CD4-positive, CD25-positive, alpha-beta regulatory T cell (primary cell): ENCODE measurements at regions not wholly inside any gene's neighbourhood (a gene's known extent, or its start where the extent isn't known, plus 50 kb on each side); places are given as distances from the start of the nearest gene placed in this dataset.
"Not testable (repeated sequence)": the region's sequence is repeated elsewhere in the genome, so short reads cannot be mapped to it uniquely, and the experiment has no call there.

Experiments
- ATAC-seq, 2 donors: fragments of 150-1000 bp; cut with Tn5 transposase; one replicate each; pipeline ENCODE4 v1.10.0; 2021; ENCODE audit warnings: low read depth in 2 of 2, moderate number of reproducible peaks in 2 of 2, moderate library complexity in 1 of 2
- DNase-seq, 3 donors: peaks; one replicate each; pipeline versions ENCODE4 v3.0.0 to v3.0.0-alpha.2; 2012 to 2022; ENCODE audit warnings: mixed read lengths in 1 of 3
- H3K27ac ChIP-seq: one replicate; pipeline ENCODE4 v1.7.0; 2013; ENCODE audit warnings: mild to moderate bottlenecking, low read length; ENCODE audit not compliant: insufficient read depth, poor library complexity, severe bottlenecking
- H3K27me3 ChIP-seq: one replicate; pipeline ENCODE4 v1.7.0; 2013; ENCODE audit warnings: low read length; ENCODE audit not compliant: control insufficient read depth, insufficient read depth
- H3K36me3 ChIP-seq: one replicate; pipeline ENCODE4 v1.7.0; 2013; ENCODE audit warnings: mild to moderate bottlenecking, low read length, moderate library complexity; ENCODE audit not compliant: control insufficient read depth, insufficient read depth
- H3K4me1 ChIP-seq: 2 replicates; pipeline ENCODE4 v1.7.0; 2013; ENCODE audit warnings: mild to moderate bottlenecking, low read length; ENCODE audit not compliant: insufficient read depth, control insufficient read depth, poor library complexity, severe bottlenecking
- H3K4me3 ChIP-seq: one replicate; pipeline ENCODE4 v1.7.0; 2013; ENCODE audit warnings: low read depth, mild to moderate bottlenecking, low read length, moderate library complexity
- H3K9me3 ChIP-seq, 2 experiments: 1 replicate in 1 of 2; 2 replicates in 1 of 2; pipeline ENCODE4 v1.7.0; 2013; ENCODE audit warnings: low read length in 2 of 2, mild to moderate bottlenecking in 1 of 2, moderate library complexity in 1 of 2; ENCODE audit not compliant: control insufficient read depth in 2 of 2
- H3K27ac Mint-ChIP-seq, 3 donors: one replicate each; pipeline ENCODE4 v1.8.0; 2020 to 2022; ENCODE audit warnings: mild to moderate bottlenecking in 3 of 3, mixed read lengths in 3 of 3, moderate library complexity in 2 of 3
- H3K27me3 Mint-ChIP-seq: one replicate; pipeline ENCODE4 v1.8.0; 2022; ENCODE audit warnings: mild to moderate bottlenecking, mixed read lengths
- H3K36me3 Mint-ChIP-seq: one replicate; pipeline ENCODE4 v1.8.0; 2020; ENCODE audit warnings: mixed read lengths
- H3K4me1 Mint-ChIP-seq, 4 donors: one replicate each; pipeline ENCODE4 v1.8.0; 2020 to 2022; ENCODE audit warnings: mixed read lengths in 4 of 4, mild to moderate bottlenecking in 1 of 4
- H3K4me3 Mint-ChIP-seq, 4 donors: one replicate each; pipeline ENCODE4 v1.8.0; 2020 to 2022; ENCODE audit warnings: mild to moderate bottlenecking in 4 of 4, mixed read lengths in 4 of 4, moderate library complexity in 3 of 4
- H3K9me3 Mint-ChIP-seq, 7 donors: one replicate each; pipeline ENCODE4 v1.8.0; 2020 to 2022; ENCODE audit warnings: mixed read lengths in 7 of 7, mild to moderate bottlenecking in 3 of 7, moderate library complexity in 2 of 7

DNA sequence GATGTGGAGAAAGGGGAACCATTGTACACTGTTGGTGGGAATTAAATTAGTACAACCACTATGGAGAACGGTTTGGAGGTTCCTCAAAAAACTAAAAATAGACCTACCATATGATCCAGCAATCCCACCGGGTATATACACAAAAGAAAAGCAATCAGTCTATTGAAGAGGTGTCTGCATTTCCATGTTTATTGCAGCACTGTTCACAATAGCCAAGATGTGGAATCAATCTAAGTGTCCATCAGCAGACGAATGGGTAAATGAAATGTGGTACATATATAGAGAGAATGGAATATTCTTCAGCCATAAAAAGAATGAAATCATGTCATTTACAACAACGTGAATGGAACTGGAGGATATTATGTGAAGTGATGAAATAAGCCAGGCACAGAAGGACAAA, 208.1 kb downstream of the TRIML1 start:
- Histone ChIP-seq H3K4me1 (no peaks in the 10 kb centered on the region), H3K9me3 (no peaks in the 10 kb centered on the region), H3K4me3 (no peak overlapping the region), H3K27ac (no peak overlapping the region), H3K27me3 (no peaks in the 10 kb centered on the region), H3K36me3 (no peaks in the 10 kb centered on the region)
- Mint-ChIP-seq H3K36me3 (no peaks in the 10 kb centered on the region), H3K9me3 (peaks cover 2 to 14% (median 8%) of the 10 kb centered on the region in 7 donors), H3K27ac (no peak overlapping the region), H3K27me3 (no peaks in the 10 kb centered on the region), H3K4me3 (no peak overlapping the region), H3K4me1 (no peaks in the 10 kb centered on the region)
- no peak for ATAC-seq
- DNase-seq, result no peak

GRCh38 chr4:188349569-188349968, 210.3 kb downstream of the TRIML1 start:
- not testable (repeated sequence) for H3K36me3 ChIP-seq, H3K27ac Mint-ChIP-seq, H3K4me3 Mint-ChIP-seq, DNase-seq, H3K4me1 ChIP-seq, H3K27ac ChIP-seq, ATAC-seq, H3K36me3 Mint-ChIP-seq, H3K27me3 ChIP-seq, H3K27me3 Mint-ChIP-seq, H3K9me3 ChIP-seq, H3K4me3 ChIP-seq, H3K4me1 Mint-ChIP-seq
- H3K9me3 Mint-ChIP-seq, result peaks cover 2 to 14% (median 8%) of the 10 kb centered on the region in 7 donors

- H3K27me3 ChIP-seq, result no peaks in the 10 kb centered on the region
- H3K4me1 Mint-ChIP-seq, result no peaks in the 10 kb centered on the region
- no peaks in the 10 kb centered on the region for H3K4me1 ChIP-seq
- H3K36me3 ChIP-seq, result no peaks in the 10 kb centered on the region
- H3K9me3 ChIP-seq, result no peaks in the 10 kb centered on the region
- no peaks in the 10 kb centered on the region for H3K27me3 Mint-ChIP-seq
- H3K36me3 Mint-ChIP-seq, result no peaks in the 10 kb centered on the region
- no peak overlapping the region for H3K4me3 ChIP-seq
- H3K27ac ChIP-seq, result no peak overlapping the region
- no peak overlapping the region for H3K27ac Mint-ChIP-seq
- no peak for DNase-seq
- no peak overlapping the region for H3K4me3 Mint-ChIP-seq
- peaks cover 0 to 10% (median 6%) of the 10 kb centered on the region in 7 donors for H3K9me3 Mint-ChIP-seq
- ATAC-seq, result no peak
Measured at GRCh38 chr4:188363196-188363595, 224.0 kb downstream of the TRIML1 start.

DNA sequence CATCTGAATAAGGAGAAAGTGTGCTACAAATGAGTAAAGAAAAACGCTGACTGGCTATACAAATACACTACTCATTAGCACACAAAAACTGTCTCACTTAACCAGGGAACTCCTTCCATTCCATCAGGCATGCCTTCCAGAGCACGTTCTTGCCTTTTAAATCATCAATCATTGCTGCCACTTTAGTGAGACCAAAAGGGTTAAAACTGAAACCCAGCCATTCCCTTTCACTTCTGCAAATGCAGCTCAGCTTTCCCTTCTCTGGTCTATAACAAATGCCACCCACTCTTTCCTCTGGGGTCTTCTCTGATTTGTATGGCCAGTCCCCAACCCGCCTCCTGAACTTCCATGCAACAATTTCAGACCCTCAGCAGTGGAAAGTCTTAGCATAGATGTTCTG, 231.5 kb downstream of the TRIML1 start:
- no peak for ATAC-seq
- DNase-seq, result no peak
- no peaks in the 10 kb centered on the region for H3K27me3 ChIP-seq
- H3K4me3 ChIP-seq, result no peak overlapping the region
- no peaks in the 10 kb centered on the region for H3K36me3 ChIP-seq
- Mint-ChIP-seq H3K36me3 (no peaks in the 10 kb centered on the region), H3K9me3 (peaks cover 0 to 18% (median 11%) of the 10 kb centered on the region in 7 donors), H3K27me3 (no peaks in the 10 kb centered on the region), H3K4me1 (no peaks in the 10 kb centered on the region), H3K4me3 (no peak overlapping the region), H3K27ac (no peak overlapping the region)
- H3K9me3 ChIP-seq, result no peaks in the 10 kb centered on the region
- H3K4me1 ChIP-seq, result no peaks in the 10 kb centered on the region
- H3K27ac ChIP-seq, result no peak overlapping the region

DNA sequence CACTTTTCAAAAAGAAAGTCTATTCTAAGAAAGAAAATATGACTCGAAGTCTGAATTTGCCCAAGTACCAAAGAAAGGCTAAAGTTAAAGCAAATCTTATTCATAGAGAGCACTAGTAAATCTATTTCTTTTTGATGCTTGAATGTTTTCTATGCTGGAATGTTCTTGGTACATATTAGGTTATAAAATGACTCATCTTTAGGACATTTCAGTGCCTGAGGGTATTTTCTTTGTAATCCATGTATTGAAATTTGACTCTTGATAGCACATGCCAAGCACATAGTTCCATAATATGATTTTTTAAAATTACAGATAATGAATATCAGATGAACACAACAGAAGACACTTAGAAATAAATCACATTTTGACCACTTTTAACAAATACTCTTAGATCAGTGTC, 232.8 kb downstream of the TRIML1 start:
- no peaks in the 10 kb centered on the region for H3K27me3 Mint-ChIP-seq
- H3K4me3 ChIP-seq, result no peak overlapping the region
- H3K4me1 ChIP-seq, result no peaks in the 10 kb centered on the region
- no peaks in the 10 kb centered on the region for H3K4me1 Mint-ChIP-seq
- H3K27ac Mint-ChIP-seq, result no peak overlapping the region
- H3K36me3 Mint-ChIP-seq, result no peaks in the 10 kb centered on the region
- H3K36me3 ChIP-seq, result no peaks in the 10 kb centered on the region
- H3K4me3 Mint-ChIP-seq, result no peak overlapping the region
- H3K9me3 Mint-ChIP-seq, result peaks cover 2 to 18% (median 12%) of the 10 kb centered on the region in 7 donors
- no peaks in the 10 kb centered on the region for H3K27me3 ChIP-seq
- peaks cover 0 to 4% of the 10 kb centered on the region in 2 experiments for H3K9me3 ChIP-seq
- H3K27ac ChIP-seq, result no peak overlapping the region
- no peak for ATAC-seq
- no peak for DNase-seq

GRCh38 chr4:188372829-188373228, 233.6 kb downstream of the TRIML1 start:
- no peak for ATAC-seq

DNA sequence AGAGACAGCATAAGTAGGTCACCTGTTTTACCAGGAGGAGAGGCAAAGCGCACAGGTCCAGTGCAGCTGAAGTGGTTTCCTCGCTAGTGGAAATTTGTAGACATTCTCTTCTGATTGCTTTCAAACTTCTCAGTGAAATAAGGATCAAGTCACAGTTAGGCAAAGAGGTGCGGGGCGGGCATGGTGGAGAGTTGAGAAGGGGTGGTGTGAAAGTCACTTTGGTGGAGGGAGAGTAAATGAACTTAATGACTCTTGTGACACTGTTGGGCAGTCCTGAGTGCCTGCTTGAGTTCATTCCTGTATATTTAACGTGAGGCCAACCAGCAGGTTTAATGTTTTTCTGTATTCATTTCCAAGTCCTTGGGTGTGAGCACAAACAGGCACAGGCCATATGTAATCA, 235.6 kb downstream of the TRIML1 start:
- Mint-ChIP-seq H3K9me3 (peaks cover 3 to 26% (median 11%) of the 10 kb centered on the region in 7 donors), H3K27me3 (no peaks in the 10 kb centered on the region), H3K27ac (no peak overlapping the region), H3K36me3 (no peaks in the 10 kb centered on the region), H3K4me1 (no peaks in the 10 kb centered on the region), H3K4me3 (no peak overlapping the region)
- no peaks in the 10 kb centered on the region for H3K27me3 ChIP-seq
- no peak overlapping the region for H3K27ac ChIP-seq
- DNase-seq (no peak), ATAC-seq (no peak)
- peaks cover 0 to 6% of the 10 kb centered on the region in 2 experiments for H3K9me3 ChIP-seq
- H3K4me3 ChIP-seq, result no peak overlapping the region
- H3K36me3 ChIP-seq, result no peaks in the 10 kb centered on the region
- no peaks in the 10 kb centered on the region for H3K4me1 ChIP-seq

More at GRCh38 chr4:188372829-188373228, 233.6 kb downstream of the TRIML1 start:
- H3K27me3 Mint-ChIP-seq, result no peaks in the 10 kb centered on the region
- no peak overlapping the region for H3K27ac Mint-ChIP-seq
- peaks cover 0 to 4% of the 10 kb centered on the region in 2 experiments for H3K9me3 ChIP-seq
- no peaks in the 10 kb centered on the region for H3K4me1 Mint-ChIP-seq
- H3K27ac ChIP-seq, result no peak overlapping the region
- no peaks in the 10 kb centered on the region for H3K27me3 ChIP-seq
- H3K36me3 Mint-ChIP-seq, result no peaks in the 10 kb centered on the region
- no peak overlapping the region for H3K4me3 Mint-ChIP-seq
- DNase-seq, result no peak
- H3K9me3 Mint-ChIP-seq, result peaks cover 2 to 18% (median 9%) of the 10 kb centered on the region in 7 donors
- H3K4me3 ChIP-seq, result no peak overlapping the region
- no peaks in the 10 kb centered on the region for H3K36me3 ChIP-seq
- H3K4me1 ChIP-seq, result no peaks in the 10 kb centered on the region

DNA sequence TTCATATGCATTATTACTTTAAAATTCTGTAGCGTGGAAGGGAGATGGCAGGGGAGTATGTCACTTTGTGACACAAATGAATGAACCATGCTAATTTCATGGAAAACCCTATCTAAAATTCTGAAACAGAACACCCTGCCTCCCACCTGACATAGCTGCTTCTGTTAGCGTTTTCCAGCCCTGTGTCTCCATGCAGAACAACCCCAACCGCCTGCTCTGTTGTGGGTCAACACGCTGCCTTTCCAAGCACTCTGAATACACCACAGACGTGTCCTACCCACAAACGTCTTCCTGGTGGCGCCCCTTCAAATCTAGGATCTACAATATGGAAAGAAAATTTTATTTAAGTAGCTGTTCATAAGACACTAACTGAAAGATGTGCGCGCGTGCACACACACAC, 238.6 kb downstream of the TRIML1 start:
- no peak overlapping the region for H3K27ac ChIP-seq
- no peak for DNase-seq
- H3K4me1 ChIP-seq, result no peaks in the 10 kb centered on the region
- ATAC-seq, result no peak
- no peaks in the 10 kb centered on the region for H3K36me3 ChIP-seq
- H3K9me3 ChIP-seq, result peaks cover 0 to 8% of the 10 kb centered on the region in 2 experiments
- Mint-ChIP-seq H3K27ac (no peak overlapping the region), H3K4me1 (no peaks in the 10 kb centered on the region), H3K27me3 (no peaks in the 10 kb centered on the region), H3K4me3 (no peak overlapping the region), H3K36me3 (no peaks in the 10 kb centered on the region), H3K9me3 (peaks cover 6 to 36% (median 15%) of the 10 kb centered on the region in 7 donors)
- no peaks in the 10 kb centered on the region for H3K27me3 ChIP-seq
- no peak overlapping the region for H3K4me3 ChIP-seq
